Endodermal cell (in vitro differentiated cells): ENCODE measurements at regions not wholly inside any gene's neighbourhood (a gene's known extent, or its start where the extent isn't known, plus 50 kb on each side); places are given as distances from the start of the nearest gene placed in this dataset.

ENCODE experiments used
- DNase-seq: peaks from one replicate; pipeline ENCODE4 v3.0.0-alpha.2; 2017
- H3K27ac ChIP-seq: 2 replicates; pipeline ENCODE4 v1.5.1; 2013; ENCODE audit warnings: mild to moderate bottlenecking, low read depth, low read length, moderate library complexity
- H3K27me3 ChIP-seq: 2 replicates; pipeline ENCODE4 v1.6.1; 2013; ENCODE audit warnings: mild to moderate bottlenecking, low read length, moderate library complexity; ENCODE audit not compliant: insufficient read depth, control insufficient read depth, poor library complexity, severe bottlenecking
- H3K36me3 ChIP-seq: 2 replicates; pipeline ENCODE4 v1.7.0; 2013; ENCODE audit warnings: mild to moderate bottlenecking, low read length, moderate library complexity; ENCODE audit not compliant: control insufficient read depth, insufficient read depth
- H3K4me1 ChIP-seq: one replicate; pipeline ENCODE4 v1.7.0; 2013; ENCODE audit warnings: low read length; ENCODE audit not compliant: control insufficient read depth, insufficient read depth
- H3K4me3 ChIP-seq: 2 replicates; pipeline ENCODE4 v1.5.1; 2013; ENCODE audit warnings: mild to moderate bottlenecking, low read length, moderate library complexity
- H3K9ac ChIP-seq: 2 replicates; pipeline ENCODE4 v1.6.1; 2013; ENCODE audit warnings: mild to moderate bottlenecking, low read length, moderate library complexity; ENCODE audit not compliant: poor library complexity, severe bottlenecking; ENCODE audit errors: extremely low read depth
- H3K9me3 ChIP-seq: 2 replicates; pipeline ENCODE4 v1.6.1; 2013; ENCODE audit warnings: mild to moderate bottlenecking, low read length, moderate library complexity; ENCODE audit not compliant: control insufficient read depth
- H3K27ac Mint-ChIP-seq: 2 replicates; pipeline ENCODE4 v1.8.0; 2020; ENCODE audit warnings: mixed read lengths
- H3K27me3 Mint-ChIP-seq: 2 replicates; pipeline ENCODE4 v1.8.0; 2021; ENCODE audit warnings: mild to moderate bottlenecking, mixed read lengths; ENCODE audit not compliant: insufficient read depth
- H3K36me3 Mint-ChIP-seq: 2 replicates; pipeline ENCODE4 v1.8.0; 2020; ENCODE audit warnings: low read depth, mixed read lengths
- H3K4me1 Mint-ChIP-seq: 2 replicates; pipeline ENCODE4 v1.8.0; 2020; ENCODE audit warnings: mixed read lengths
- H3K4me3 Mint-ChIP-seq: 2 replicates; pipeline ENCODE4 v1.8.0; 2020; ENCODE audit warnings: mild to moderate bottlenecking, moderate library complexity, mixed read lengths
- H3K9me3 Mint-ChIP-seq: 2 replicates; pipeline ENCODE4 v1.8.0; 2020; ENCODE audit warnings: mild to moderate bottlenecking, mixed read lengths
- WGBS, 2 experiments: methylation state at CpG; one replicate each; pipeline versions ENCODE4 v1.1.5 to v1.1.7; 2013; ENCODE audit warnings: missing lambda C conversion rate in 2 of 2, mixed read lengths in 1 of 2; ENCODE audit not compliant: insufficient coverage in 1 of 2, insufficient read length in 1 of 2; 5-methylcytosine and 5-hydroxymethylcytosine counted together
- TF ChIP-seq, protein P1 (sequence below): fragments of 200-600 bp; sonication (generic); conservative IDR thresholded peaks from 2 replicates; pipeline ENCODE4 v1.5.0; 2021; ENCODE audit warnings: antibody characterized with exemption, mild to moderate bottlenecking

DNA sequence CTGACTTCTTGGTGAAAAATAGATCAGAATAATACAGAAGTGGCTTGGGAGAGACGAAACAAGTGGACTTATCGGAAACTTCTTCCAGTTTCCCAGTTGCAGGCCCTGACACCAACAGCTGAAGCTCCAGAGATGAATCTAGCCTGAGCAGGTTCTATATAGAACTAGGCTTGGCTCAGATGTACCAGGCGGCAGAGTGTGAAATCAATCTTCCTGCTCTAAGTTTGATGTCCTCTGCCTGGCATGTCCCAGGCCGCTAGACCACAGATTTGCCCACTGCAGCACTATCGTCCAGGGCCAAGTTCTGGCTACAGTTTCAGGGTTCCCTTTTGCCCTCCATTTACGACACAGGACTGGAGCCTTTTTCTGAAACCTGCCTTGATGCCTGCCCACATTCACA lies 91.3 kb upstream of the PLEKHA5 start:
- H3K27me3 ChIP-seq: no peaks in the 10 kb centered on the region
- Mint-ChIP-seq H3K9me3 (peaks cover 17% of the 10 kb centered on the region), H3K27me3 (peaks cover 4% of the 10 kb centered on the region), H3K4me3 (no peak overlapping the region), H3K36me3 (peaks cover under 1% of the 10 kb centered on the region), H3K4me1 (peaks cover 5% of the 10 kb centered on the region), H3K27ac (peak overlapping the region; percentile 15)
- H3K9me3 ChIP-seq: peaks cover 5% of the 10 kb centered on the region
- no peak overlapping the region for H3K4me3 ChIP-seq
- WGBS, 2 experiments: 72 to 75% methylated on average over 5 to 6 of the region's 6 CpGs
- no peak for DNase-seq
- TF ChIP-seq, protein P1, sequence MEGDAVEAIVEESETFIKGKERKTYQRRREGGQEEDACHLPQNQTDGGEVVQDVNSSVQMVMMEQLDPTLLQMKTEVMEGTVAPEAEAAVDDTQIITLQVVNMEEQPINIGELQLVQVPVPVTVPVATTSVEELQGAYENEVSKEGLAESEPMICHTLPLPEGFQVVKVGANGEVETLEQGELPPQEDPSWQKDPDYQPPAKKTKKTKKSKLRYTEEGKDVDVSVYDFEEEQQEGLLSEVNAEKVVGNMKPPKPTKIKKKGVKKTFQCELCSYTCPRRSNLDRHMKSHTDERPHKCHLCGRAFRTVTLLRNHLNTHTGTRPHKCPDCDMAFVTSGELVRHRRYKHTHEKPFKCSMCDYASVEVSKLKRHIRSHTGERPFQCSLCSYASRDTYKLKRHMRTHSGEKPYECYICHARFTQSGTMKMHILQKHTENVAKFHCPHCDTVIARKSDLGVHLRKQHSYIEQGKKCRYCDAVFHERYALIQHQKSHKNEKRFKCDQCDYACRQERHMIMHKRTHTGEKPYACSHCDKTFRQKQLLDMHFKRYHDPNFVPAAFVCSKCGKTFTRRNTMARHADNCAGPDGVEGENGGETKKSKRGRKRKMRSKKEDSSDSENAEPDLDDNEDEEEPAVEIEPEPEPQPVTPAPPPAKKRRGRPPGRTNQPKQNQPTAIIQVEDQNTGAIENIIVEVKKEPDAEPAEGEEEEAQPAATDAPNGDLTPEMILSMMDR: no peak
- H3K9ac ChIP-seq: no peak overlapping the region
- no peaks in the 10 kb centered on the region for H3K36me3 ChIP-seq
- H3K4me1 ChIP-seq: no peaks in the 10 kb centered on the region
- H3K27ac ChIP-seq: no peak overlapping the region

DNA sequence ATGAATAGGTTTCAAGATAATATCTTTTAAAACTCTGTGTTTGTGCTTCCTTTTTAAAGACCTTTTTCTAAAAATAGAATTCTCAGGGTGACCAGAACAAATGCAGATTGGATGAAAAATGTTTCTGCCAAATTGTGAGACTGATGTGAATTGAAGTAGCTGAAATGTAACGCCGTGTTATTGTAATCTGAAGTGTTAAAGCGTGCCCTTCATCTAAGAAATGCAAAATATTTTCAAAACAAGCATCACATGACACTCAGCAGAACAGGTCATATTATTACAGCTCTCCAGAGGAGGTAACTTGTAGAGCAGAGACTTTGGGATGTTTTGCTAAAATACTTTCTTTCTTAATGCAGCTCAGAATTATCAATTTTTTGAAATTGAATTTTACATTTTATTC lies 90.0 kb upstream of the PLEKHA5 start:
- H3K27ac ChIP-seq: no peak overlapping the region
- no peaks in the 10 kb centered on the region for H3K36me3 ChIP-seq
- Mint-ChIP-seq H3K4me3 (no peak overlapping the region), H3K36me3 (no peaks in the 10 kb centered on the region), H3K9me3 (peaks cover 4% of the 10 kb centered on the region), H3K4me1 (peaks cover 8% of the 10 kb centered on the region), H3K27me3 (peaks cover 4% of the 10 kb centered on the region), H3K27ac (no peak overlapping the region)
- no peak overlapping the region for H3K9ac ChIP-seq
- no peaks in the 10 kb centered on the region for H3K27me3 ChIP-seq
- no peak for DNase-seq
- peaks cover 2% of the 10 kb centered on the region for H3K9me3 ChIP-seq
- TF ChIP-seq, protein P1: no peak
- 95% methylated on average over 3 of the region's 3 CpGs; no CpG with 5 or more reads in 1 of the 2 experiments for WGBS, 2 experiments
- H3K4me1 ChIP-seq: no peaks in the 10 kb centered on the region
- H3K4me3 ChIP-seq: no peak overlapping the region

DNA sequence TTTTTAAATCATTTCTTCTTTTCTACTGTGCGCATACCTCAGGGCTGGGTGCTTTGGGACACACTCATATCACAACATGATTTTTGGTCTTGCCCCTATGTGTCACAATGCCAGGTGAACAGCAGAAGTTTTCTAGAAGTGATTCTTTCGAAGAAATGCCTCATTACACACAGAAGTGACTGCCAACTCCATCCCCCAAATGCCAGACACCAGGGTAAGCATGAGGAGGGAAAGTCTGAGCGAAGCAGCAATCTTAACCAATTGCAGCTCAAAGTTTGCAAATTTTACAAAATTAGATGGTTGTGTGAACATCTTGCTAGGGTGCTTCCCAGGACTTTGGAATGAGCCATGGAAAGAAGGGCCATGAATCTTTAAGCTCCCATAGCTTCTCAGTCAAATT lies 87.3 kb upstream of the PLEKHA5 start:
- H3K27me3 Mint-ChIP-seq: peaks cover 4% of the 10 kb centered on the region
- no peaks in the 10 kb centered on the region for H3K4me1 ChIP-seq
- H3K27ac ChIP-seq: no peak overlapping the region
- no peak overlapping the region for H3K4me3 ChIP-seq
- H3K27me3 ChIP-seq: no peaks in the 10 kb centered on the region
- no peak overlapping the region for H3K27ac Mint-ChIP-seq
- TF ChIP-seq, protein P1: no peak
- H3K4me1 Mint-ChIP-seq: peaks cover 11% of the 10 kb centered on the region
- no peaks in the 10 kb centered on the region for H3K9me3 Mint-ChIP-seq
- WGBS, 2 experiments: 97 to 100% methylated on average over 2 to 3 of the region's 3 CpGs
- H3K9ac ChIP-seq: no peak overlapping the region
- no peak overlapping the region for H3K4me3 Mint-ChIP-seq
- no peak for DNase-seq
- H3K9me3 ChIP-seq: no peaks in the 10 kb centered on the region
- no peaks in the 10 kb centered on the region for H3K36me3 ChIP-seq
- no peaks in the 10 kb centered on the region for H3K36me3 Mint-ChIP-seq
